K562 (cell line): ENCODE measurements at regions not wholly inside any gene's neighbourhood (a gene's known extent, or its start where the extent isn't known, plus 50 kb on each side); places are given as distances from the start of the nearest gene placed in this dataset.

Experiments
- ATAC-seq: fragments of 200-7000 bp; cut with Tn5 transposase; 3 replicates; pipeline ENCODE4 v1.9.1; 2020; ENCODE audit warnings: moderate library complexity
- BruUV-seq: library from RNA; stranded (reverse); fragments of 400-500 nt; replicated peaks from 2 replicates; lab custom pipeline; 2021; lab: Mats Ljungman, UMichigan
- CTCF ChIA-PET: fragments of 300-600 bp; formaldehyde crosslinking; extraction: SDS; loops from one replicate; lab custom pipeline; 2021; ENCODE audit warnings: low intra/inter-chr PET ratio; lab: Yijun Ruan, JAX
- POLR2A ChIA-PET: fragments of 300-600, 350-650 bp; sonication (Branson Sonifier 250); formaldehyde crosslinking; extraction: SDS; loops from one replicate; lab custom pipeline; 2021; ENCODE audit warnings: antibody characterized with exemption, inconsistent platforms; lab: Yijun Ruan, JAX
- DNase-seq, 4 experiments: peaks; one replicate each; pipeline versions ENCODE4 v3.0.0 to v3.0.0-alpha.2; 2011 to 2018; ENCODE audit warnings: low spot score in 3 of 4, mixed read lengths in 3 of 4; ENCODE audit errors: extremely low read depth in 1 of 4
- FAIRE-seq: peaks from 2 replicates; lab custom pipeline; 2011; peaks lifted over from hg19 to GRCh38; lab: Jason Lieb, UNC
- H2AFZ ChIP-seq: 2 replicates; pipeline ENCODE4 v1.6.0; 2011; ENCODE audit warnings: low read depth, low read length, control low read depth, inconsistent platforms
- H3K27ac ChIP-seq: fragments of 200-600 bp; 3 replicates; pipeline ENCODE4 v1.8.0; 2011; ENCODE audit warnings: low read depth, mild to moderate bottlenecking, control low read depth, inconsistent platforms, low read length, moderate library complexity, mixed read lengths; ENCODE audit errors: extremely low read depth
- H3K27me3 ChIP-seq, 2 experiments: fragments of 300-600 bp in 1 of 2; 2 replicates in 1 of 2; 3 replicates in 1 of 2; pipeline versions ENCODE4 v1.6.0 to v1.8.0; 2011; ENCODE audit warnings: inconsistent platforms in 2 of 2, low read length in 2 of 2, mild to moderate bottlenecking in 1 of 2, mixed read lengths in 1 of 2, moderate library complexity in 1 of 2; ENCODE audit not compliant: control insufficient read depth in 2 of 2, insufficient read depth in 2 of 2
- H3K36me3 ChIP-seq: fragments of 300-600 bp; 3 replicates; pipeline ENCODE4 v1.8.0; 2011; ENCODE audit warnings: mild to moderate bottlenecking, low read length, inconsistent platforms; ENCODE audit not compliant: control insufficient read depth, insufficient read depth
- H3K4me1 ChIP-seq, 2 experiments: fragments of 200-600 bp in 1 of 2; replicated peaks in 1 of 2; 2 replicates in 1 of 2; 3 replicates in 1 of 2; pipeline versions ENCODE4 v1.5.1 to v1.8.0; 2011; ENCODE audit warnings: inconsistent platforms in 2 of 2, low read length in 2 of 2, mild to moderate bottlenecking in 1 of 2, mixed read lengths in 1 of 2, moderate library complexity in 1 of 2; ENCODE audit not compliant: control insufficient read depth in 2 of 2, insufficient read depth in 2 of 2
- H3K4me2 ChIP-seq: 2 replicates; pipeline ENCODE4 v1.6.1; 2011; ENCODE audit warnings: low read length, control low read depth, inconsistent platforms, mixed read lengths; ENCODE audit not compliant: insufficient read depth
- H3K4me3 ChIP-seq: fragments of 200-600 bp; sonication (generic), shearing (Covaris generic); 2 replicates; pipeline ENCODE4 v1.5.1; 2016; ENCODE audit warnings: control low read depth, inconsistent platforms
- H3K79me2 ChIP-seq: fragments of 200-600 bp; 3 replicates; pipeline ENCODE4 v1.8.0; 2011; ENCODE audit warnings: low read length, inconsistent platforms; ENCODE audit not compliant: control insufficient read depth, insufficient read depth
- H3K9ac ChIP-seq, 2 experiments: 2 replicates each; pipeline versions ENCODE4 v1.6.0 to v1.6.1; 2011; ENCODE audit warnings: low read depth in 2 of 2, low read length in 2 of 2, control low read depth in 1 of 2, inconsistent platforms in 1 of 2, mild to moderate bottlenecking in 1 of 2, mixed read lengths in 1 of 2; ENCODE audit not compliant: insufficient read depth in 1 of 2
- H3K9me1 ChIP-seq: one replicate; pipeline ENCODE4 v1.6.0; 2011; ENCODE audit warnings: inconsistent platforms, mild to moderate bottlenecking, low read length, moderate library complexity; ENCODE audit not compliant: control insufficient read depth, insufficient read depth
- H3K9me3 ChIP-seq: replicated peaks from 2 replicates; pipeline ENCODE4 v1.5.1; 2011; ENCODE audit warnings: low read depth, low read length, inconsistent platforms; ENCODE audit not compliant: control insufficient read depth, insufficient read depth
- H4K20me1 ChIP-seq: replicated peaks from 2 replicates; pipeline ENCODE4 v1.6.1; 2011; ENCODE audit warnings: low read length, inconsistent platforms, mixed read lengths; ENCODE audit not compliant: control insufficient read depth, insufficient read depth
- FOXP1 ChIP-seq: sonication (generic); formaldehyde crosslinking; IDR thresholded peaks from 2 replicates; pipeline ENCODE4 v1.8.0; 2022; ENCODE audit warnings: mild to moderate bottlenecking, missing genetic modification reagents
- LCOR ChIP-seq: sonication (generic); formaldehyde crosslinking; IDR thresholded peaks from 2 replicates; pipeline ENCODE4 v1.8.0; 2022; ENCODE audit warnings: mild to moderate bottlenecking, missing genetic modification reagents
- PPARD ChIP-seq: fragments of 250-450 bp; sonication (Bioruptor Pico); IDR thresholded peaks from 2 replicates; pipeline ENCODE4 v1.8.0; 2022; ENCODE audit warnings: inconsistent platforms, mild to moderate bottlenecking, moderate library complexity
- SMAD1 ChIP-seq: fragments of 150-350 bp; IDR thresholded peaks from 2 replicates; pipeline ENCODE4 v1.6.1; 2014; ENCODE audit warnings: low read length, low read depth; ENCODE audit not compliant: partially characterized antibody
- ZFP36 ChIP-seq: fragments of 150-350 bp; IDR thresholded peaks from 2 replicates; pipeline ENCODE4 v1.6.1; 2018; ENCODE audit warnings: low read length, low read depth; ENCODE audit not compliant: partially characterized antibody
- WGBS: fragments of 100-300 bp; shearing (Covaris generic); methylation state at CpG from one replicate; pipeline ENCODE4 v1.1.6; 2016; ENCODE audit warnings: low coverage, mixed read lengths; ENCODE audit not compliant: insufficient coverage; ENCODE audit errors: missing lambda C conversion rate; 5-methylcytosine and 5-hydroxymethylcytosine counted together
- in situ Hi-C: fragments of 300-500 bp; cut with MboI; formaldehyde crosslinking; loops from 4 replicates; pipeline ENCODE4 v1.15.0; 2018; ENCODE audit warnings: inconsistent platforms, mixed read lengths
- intact Hi-C: fragments of 100-400 bp; cut with micrococcal nuclease; formaldehyde crosslinking; loops from 2 replicates; pipeline ENCODE4 v1.14.2; 2022
- TF ChIP-seq, protein P1 (sequence below): IDR thresholded peaks from 3 replicates; pipeline ENCODE4 v1.6.1; 2011; ENCODE audit warnings: borderline replicate concordance, mild to moderate bottlenecking; ENCODE audit not compliant: insufficient read length, insufficient read depth

DNA sequence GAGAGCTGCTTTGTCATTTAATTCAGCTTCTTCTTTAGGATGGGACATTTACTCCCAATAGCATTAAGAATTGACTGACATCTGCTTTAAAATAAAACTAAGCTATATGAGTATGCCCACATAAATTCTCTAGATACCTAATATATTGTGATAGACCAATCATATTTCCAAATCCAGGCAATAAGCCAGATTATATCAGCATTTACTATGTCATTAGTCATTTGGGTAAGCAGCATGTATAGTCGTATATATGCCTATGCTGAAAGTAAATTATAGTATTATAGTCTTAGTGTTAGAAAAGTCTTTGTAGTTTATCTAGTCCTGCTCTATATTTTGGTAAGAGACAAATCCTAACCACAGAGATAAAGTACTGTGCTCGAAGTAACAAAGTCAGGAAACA lies 958.1 kb downstream of the KCNJ2 start:
- H3K36me3 ChIP-seq = no peaks in the 10 kb centered on the region
- no peaks in the 10 kb centered on the region for H4K20me1 ChIP-seq
- no TSS peak for BruUV-seq
- no peaks in the 10 kb centered on the region for H3K9me3 ChIP-seq
- TF ChIP-seq ZFP36 (no peak), SMAD1 (no peak)
- ChIA-PET CTCF (no interaction called here), POLR2A (no interaction called here)
- no peak for DNase-seq
- no peak overlapping the region for H3K4me3 ChIP-seq
- H3K9ac ChIP-seq = no peak overlapping the region
- no peak overlapping the region for H3K27ac ChIP-seq
- 0% methylated on average over 2 of the region's 2 CpGs for WGBS
- H2AFZ ChIP-seq = no peak overlapping the region
- intact Hi-C loops = no loop called here
- no peaks in the 10 kb centered on the region for H3K79me2 ChIP-seq
- no peaks in the 10 kb centered on the region for H3K27me3 ChIP-seq
- no peak for FAIRE-seq
- H3K4me1 ChIP-seq = no peaks in the 10 kb centered on the region
- no peaks in the 10 kb centered on the region for H3K9me1 ChIP-seq
- no peak for ATAC-seq
- in situ Hi-C loops = no loop called here
- H3K4me2 ChIP-seq = no peak overlapping the region

DNA sequence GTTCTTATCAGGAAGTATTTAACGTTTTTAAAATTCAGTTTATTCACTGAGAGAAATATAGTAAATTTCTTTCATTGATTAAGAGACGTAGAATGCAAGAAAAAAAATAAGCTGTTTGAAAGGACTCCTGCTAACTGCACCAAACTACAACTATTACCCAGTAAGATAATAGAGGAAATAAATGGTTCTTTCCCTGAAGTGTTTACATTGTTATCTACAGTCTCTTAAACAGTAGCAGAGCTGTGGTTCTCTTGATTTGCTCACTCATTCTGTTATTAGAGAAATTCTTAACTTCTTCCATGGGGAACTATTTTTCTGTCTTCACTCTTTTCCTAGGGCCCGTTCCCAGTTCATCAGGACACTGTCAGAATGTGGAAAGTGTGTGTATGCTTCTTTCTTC lies 973.0 kb downstream of the KCNJ2 start:
- FAIRE-seq (no peak), ATAC-seq (no peak), DNase-seq (no peak)
- 3% methylated on average over 3 of the region's 3 CpGs for WGBS
- no peaks in the 10 kb centered on the region for H3K27me3 ChIP-seq
- no peaks in the 10 kb centered on the region for H3K9me1 ChIP-seq
- no peak overlapping the region for H3K9ac ChIP-seq
- no peak overlapping the region for H2AFZ ChIP-seq
- H4K20me1 ChIP-seq = no peaks in the 10 kb centered on the region
- no peak overlapping the region for H3K4me3 ChIP-seq
- H3K27ac ChIP-seq = no peak overlapping the region
- H3K36me3 ChIP-seq = no peaks in the 10 kb centered on the region
- no peaks in the 10 kb centered on the region for H3K4me1 ChIP-seq
- no TSS peak for BruUV-seq
- in situ Hi-C loops (no loop called here), intact Hi-C loops (no loop called here)
- ChIA-PET CTCF (no interaction called here), POLR2A (no interaction called here)
- H3K9me3 ChIP-seq = no peaks in the 10 kb centered on the region; the same call in 1 of the 2 replicates
- H3K4me2 ChIP-seq = no peak overlapping the region
- no peaks in the 10 kb centered on the region for H3K79me2 ChIP-seq
- TF ChIP-seq FOXP1 (no peak), PPARD (CRISPR knock-in tag) (no peak), LCOR (CRISPR knock-in tag) (no peak)
- TF ChIP-seq, protein P1, sequence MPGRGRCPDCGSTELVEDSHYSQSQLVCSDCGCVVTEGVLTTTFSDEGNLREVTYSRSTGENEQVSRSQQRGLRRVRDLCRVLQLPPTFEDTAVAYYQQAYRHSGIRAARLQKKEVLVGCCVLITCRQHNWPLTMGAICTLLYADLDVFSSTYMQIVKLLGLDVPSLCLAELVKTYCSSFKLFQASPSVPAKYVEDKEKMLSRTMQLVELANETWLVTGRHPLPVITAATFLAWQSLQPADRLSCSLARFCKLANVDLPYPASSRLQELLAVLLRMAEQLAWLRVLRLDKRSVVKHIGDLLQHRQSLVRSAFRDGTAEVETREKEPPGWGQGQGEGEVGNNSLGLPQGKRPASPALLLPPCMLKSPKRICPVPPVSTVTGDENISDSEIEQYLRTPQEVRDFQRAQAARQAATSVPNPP = no peak
